HG02610 (cell line): ENCODE measurements at regions not wholly inside any gene's neighbourhood (a gene's known extent, or its start where the extent isn't known, plus 50 kb on each side); places are given as distances from the start of the nearest gene placed in this dataset.
"Not testable (repeated sequence)": the region's sequence is repeated elsewhere in the genome, so short reads cannot be mapped to it uniquely, and the experiment has no call there.

Experiments
- ATAC-seq: cut with Tn5 transposase; IDR thresholded peaks from one replicate; pipeline ENCODE4 v1.9.1; 2021; ENCODE audit warnings: mild to moderate bottlenecking, moderate library complexity; ENCODE audit not compliant: unreplicated experiment

DNA sequence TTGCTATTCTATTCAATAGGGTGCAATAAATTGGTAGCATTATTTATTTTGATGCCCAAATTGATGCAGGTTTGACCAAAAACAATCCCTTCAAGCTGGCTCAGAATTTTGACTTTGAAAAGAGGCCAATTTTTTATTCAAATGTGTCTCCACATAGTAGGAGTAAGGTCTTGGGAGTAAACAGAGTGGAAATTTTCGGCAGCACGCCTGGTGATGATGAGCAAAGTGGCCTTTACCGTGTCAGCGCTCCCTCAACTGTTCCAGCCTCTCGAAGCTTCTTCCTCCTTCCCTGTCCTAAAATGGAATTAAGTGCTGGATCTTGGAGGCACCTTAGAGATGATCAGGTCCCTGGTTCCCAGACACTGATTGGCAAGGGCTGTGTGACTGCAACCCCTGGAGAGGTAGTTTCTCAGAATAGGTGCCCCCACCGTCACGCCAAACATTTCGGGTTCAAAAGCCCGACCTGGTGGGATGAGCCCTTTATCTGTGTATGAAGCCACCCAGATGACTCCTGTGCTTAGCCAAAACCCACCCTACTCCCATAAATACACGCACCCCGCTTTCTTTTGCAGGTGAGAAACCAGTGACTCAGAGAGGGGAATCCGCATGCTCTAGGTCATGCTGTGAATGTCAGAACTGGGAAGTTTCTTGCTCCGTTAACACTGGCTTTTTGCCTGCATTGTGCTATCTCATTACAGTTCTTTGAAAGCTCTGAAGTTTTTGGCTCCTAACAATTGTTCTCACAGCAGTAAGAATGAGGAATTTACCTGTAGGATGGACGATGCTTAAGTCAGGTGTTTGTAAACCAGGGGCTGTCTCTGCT is 89.1 kb downstream of the CRYGS start:
- ATAC-seq, result no peak

DNA sequence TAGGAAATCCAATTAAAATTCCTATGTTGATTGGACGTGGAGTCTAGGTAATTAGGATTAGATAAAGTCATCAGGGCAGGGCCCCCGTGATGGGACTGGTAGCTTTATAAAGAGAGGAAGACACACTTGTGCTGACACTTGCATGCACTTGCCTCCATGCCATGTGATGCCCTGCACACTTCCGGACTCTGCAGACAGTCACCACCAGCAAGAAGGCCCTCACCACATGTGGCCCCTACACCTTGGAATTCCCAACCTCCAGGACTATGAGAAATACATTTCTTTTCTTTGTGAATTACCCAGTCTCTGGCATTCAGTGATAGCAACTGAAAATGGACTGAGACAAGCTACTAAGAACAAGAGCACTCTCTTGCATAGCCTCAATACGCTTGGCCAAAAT is 90.6 kb downstream of the CRYGS start:
- no peak for ATAC-seq

DNA sequence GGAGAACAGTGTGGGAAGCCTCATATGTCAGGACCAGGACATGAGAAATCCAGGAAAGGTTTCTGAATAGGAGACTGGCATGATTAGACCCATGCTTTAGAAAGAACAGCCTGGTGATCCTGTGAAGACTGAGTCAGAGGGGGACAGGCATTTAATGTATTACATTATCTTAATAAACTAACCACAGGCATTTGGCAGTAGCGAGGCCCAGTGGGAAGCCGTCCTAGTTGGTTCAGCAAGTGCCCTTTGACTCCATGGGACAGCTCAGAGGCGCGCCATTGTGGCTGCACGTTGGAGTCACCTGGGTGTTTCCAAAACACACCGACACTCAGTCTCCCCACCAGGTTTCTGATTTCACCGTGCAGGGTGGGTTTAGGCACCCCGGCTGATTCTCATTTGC is 90.5 kb upstream of the DGKG start:
- no peak for ATAC-seq

DNA sequence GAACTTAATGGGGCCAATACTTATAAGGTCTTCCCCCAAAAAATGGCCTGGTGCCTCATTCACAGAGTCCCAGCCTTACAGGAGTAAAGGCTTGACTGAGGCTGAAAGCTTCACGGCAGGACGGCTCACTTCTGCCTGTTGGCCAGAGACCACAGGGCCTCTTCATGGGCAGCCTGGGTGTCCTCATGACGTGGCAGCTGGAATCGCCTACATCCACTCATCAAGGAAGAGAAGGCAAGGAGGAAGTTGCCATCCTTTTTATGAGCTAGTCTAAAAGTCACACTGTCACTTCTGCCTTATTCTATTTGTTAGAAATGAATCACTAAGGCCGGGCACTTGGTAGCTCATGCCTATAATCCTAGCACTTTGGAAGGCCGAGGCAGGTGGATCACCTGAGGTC is 89.3 kb upstream of the DGKG start:
- ATAC-seq, result no peak

DNA sequence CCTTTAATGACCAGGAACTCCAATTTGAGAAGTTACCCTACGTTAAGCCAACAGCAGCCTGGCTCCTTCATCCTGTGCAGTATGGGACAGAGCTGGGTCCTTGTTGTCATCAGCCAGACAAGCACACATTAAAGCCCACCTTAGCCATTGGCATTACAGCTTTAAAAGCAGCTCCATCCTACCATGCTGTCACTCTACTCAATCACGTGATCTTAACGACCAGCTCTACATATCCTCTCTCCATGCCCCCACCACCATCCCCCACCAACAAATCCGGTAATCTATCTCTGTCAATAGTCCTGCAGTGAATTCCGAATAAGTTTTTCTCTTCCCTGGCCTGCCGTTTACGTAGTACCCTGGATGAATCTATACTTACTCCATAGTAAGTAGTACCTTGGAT is 82.9 kb upstream of the DGKG start:
- no peak for ATAC-seq

DNA sequence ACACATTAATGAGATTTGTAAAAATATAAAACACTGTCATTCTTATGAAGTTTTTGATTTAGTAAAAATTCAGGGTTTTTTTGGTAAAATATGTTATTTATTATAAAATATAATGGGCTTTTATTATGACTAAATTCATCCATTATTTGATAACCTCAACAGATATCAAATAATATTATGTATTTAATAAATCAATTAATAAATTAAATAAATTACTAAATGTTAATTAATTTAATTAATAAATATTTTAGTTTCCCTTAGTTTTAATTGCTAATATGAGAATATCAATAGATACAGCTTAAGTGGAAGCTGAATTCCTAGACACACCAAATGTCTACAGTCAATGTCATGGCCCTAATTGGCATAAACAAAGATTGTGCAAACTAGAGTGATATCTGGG is 82.3 kb upstream of the DGKG start:
- no peak for ATAC-seq

DNA sequence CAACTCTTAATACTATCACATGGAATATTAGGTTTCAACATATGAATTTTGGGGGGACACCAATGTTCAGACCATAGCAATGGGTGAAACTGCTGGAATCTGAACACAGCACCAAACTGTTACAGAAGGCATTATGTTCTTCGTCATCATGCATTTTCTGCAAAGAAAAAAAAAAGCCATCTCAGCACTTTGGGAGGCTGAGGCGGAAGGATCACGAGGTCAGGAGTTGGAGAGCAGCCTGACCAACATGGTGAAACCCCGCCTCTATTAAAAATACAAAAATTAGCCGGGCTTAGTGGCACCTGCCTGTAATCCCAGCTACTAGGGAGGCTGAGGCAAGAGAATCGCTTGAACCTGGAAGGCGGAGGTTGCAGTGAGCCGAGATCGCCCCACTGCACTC is 80.9 kb upstream of the DGKG start:
- not testable (repeated sequence) for ATAC-seq

DNA sequence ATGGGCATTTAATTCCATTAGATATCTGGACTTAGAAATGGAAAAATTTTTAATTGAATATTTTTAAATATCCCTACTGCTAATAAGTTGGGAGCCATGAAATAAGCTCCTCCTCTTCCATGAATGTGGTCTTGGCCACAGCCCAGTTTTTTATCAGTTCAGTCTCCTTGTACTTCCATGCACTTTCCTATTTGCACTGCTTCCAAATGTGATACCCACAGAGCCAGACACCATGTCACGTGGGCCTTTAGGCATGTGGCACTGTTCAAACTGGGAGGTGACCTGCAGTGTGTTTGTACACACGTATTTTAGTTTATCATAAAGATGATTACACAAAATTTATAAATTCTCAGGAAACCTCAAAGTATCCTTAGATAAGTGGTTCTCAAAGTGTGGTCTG is 80.1 kb upstream of the DGKG start:
- ATAC-seq, result no peak

DNA sequence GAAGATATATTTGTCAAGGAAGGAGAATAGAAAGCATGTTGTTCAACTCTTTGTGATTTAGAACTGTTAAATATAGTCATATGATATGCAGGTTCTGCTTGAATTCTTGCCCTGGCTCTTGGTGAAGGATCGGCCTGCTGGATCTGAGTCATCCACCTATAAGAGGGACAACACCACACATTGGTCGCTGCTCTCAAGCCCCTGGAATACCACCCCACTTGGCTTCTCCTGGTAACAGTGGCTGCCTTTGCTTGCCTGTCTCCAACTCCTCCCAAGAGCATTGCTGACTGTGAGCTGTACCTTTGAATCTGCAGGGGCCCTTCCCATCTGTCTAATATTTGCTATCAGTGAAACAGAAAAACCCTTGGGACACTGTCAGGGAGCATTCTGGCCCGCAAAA is 78.9 kb upstream of the DGKG start:
- no peak for ATAC-seq

DNA sequence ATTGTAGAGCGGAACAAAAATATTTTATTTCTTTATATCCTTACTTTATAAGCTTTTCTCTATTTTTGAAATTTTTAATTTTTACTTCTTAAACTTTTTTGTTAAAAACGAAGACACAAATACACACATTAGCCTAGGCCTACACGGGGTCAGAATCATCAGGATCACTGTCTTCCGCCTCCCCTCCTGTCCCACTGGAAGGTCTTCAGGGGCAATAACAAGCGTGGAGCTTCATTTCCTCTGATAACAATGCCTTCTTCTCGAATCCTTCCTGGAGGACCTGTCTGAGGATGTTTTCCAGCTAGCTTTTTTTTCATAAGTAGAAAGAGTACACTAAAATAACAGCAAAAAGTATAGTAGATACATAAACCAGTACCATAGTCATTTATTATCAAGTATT is 77.7 kb upstream of the DGKG start:
- no peak for ATAC-seq

DNA sequence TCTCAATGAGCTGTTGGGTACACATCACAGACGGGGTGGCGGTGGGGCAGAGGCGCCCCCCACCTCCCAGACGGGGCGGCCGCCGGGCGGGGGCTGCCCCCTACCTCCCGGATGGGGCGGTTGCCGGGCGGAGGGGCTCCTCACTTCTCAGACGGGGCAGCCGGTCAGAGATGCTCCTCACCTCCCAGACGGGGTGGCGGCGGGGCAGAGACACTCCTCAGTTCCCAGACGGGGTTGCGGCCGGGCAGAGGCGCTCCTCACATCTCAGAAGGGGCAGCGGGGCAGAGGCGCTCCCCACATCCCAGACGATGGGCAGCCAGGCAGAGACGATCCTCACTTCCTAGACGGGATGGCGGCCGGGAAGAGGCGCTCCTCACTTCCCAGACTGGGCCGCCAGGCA is 73.3 kb upstream of the DGKG start:
- not testable (repeated sequence) for ATAC-seq

DNA sequence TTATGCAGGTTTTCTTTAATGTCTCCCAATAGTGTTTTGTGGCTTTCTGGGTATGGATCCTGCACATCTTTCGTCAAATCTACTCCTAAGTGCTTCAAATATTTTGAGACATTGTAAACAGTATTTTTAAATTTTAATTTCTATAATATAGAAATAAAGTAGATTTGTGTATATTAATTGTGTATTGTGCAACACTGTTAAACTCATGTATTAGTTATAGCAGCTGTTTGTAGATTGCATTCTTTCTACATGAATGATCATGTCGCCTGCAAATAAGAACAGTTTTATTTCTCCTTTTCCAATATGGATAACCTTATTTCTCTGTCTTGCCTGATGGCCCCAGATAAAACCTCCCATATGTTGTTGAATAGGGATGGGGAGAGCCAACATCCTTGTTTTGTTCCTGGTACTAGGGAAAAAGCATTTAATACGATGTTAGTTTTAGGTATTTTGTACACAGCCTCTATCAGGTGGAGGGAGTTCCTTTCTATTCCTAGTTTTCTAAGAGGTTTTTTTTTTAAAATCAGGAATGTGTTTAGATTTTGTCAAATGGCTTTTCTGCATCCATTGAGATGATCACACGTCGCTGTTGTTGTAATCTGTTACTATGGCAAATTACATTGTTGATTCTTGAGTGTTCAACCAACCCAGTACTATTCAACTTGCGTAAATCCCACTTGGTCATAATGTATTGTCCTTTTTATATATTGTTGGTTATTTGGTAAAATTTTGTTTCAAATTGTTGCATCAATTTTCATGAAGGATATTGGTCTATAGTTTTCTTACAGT is 71.1 kb upstream of the DGKG start:
- no peak for ATAC-seq

DNA sequence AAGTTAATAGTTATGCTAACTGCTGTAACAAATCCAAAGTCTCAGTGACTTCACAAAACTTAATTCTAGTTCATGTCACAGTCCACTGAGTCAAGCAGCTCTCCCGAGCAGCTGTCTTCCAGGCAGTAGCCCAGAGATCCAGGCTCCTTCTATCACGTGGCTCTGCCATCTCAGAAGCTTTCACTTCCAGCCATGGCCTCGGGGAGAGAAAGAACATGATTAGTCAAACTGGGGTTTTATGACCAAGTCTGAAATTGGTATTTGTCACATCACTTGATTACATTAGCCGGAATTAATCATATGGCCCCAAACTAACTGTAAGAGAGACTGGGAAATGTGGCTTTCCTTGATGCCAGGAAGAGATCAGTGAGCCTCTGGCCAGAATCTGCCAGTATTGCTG is 70.2 kb upstream of the DGKG start:
- peak; percentile 58 for ATAC-seq

DNA sequence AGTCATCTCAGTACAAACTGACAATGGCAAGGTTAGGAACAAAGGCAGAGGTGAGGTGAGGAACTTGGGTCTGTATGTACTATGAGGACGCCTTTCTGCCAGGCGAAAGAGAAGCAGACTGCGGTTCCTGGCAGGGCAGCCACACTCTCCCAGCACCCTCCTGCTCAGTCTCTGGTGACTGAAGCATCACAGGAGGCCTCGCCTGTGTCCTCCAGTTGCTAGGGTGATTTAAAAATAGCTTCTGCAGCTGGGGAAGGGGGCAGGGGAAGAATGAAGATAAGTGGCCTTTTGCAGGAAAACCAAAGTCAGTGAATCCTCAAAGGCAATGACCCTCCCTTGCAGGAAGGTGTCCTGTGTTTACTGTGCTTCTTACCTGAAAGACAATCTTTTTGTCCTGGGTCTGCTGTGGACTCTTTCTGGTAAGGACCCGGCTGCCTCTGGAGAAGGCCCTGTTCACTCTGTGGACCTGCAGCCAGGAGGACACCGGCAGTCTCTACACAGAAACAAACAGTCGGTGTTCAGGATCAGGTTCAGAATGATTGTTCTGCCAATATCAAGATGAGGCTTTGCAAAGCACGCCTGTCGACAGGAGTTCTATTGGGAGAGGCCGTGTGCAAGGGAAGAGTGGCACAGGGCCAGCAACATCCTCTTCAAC is 65.7 kb upstream of the DGKG start:
- ATAC-seq, result no peak

DNA sequence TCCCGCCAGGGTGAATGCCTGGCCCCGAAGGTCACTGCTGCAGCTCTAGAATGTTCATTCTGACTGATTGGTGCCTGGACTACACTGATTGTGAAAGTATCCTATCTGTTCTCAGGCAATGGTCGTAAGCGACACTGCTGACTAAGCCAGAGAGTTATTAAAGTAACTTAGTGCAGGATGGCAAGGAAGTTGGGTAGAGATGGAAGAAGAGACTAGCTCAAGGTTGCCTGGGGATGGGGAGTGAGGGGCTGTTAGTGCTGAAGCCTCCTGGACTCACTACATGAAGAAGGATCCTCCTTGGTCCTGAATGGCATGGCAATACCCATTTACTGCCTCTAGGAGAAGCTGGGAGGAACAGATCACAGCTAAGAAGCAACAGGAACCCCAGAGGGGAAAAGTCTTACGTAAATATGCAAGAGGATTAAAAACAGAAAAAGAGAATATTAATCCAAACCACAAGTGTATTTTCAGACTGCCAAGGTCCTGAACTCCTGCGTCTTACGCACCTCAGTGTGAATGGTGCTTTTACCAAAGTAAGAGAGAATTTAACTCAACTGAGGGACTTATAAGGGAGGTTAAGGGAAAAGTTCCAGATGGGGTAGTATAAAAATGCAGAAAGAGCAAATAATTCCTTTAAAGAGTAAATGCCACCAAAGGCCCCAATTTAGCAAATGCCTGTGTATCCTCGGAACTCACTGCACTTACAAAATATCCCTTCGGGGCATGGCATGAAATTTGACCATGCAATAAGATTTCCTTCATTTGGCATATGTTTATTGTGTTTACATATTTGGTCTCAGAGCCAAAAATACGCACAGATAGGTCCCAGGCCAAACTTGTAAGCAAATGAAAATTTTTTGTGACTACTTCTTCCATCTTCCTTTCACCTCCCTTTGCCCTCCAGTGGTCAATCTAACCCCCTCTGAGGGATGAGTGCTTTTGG is 64.0 kb upstream of the DGKG start:
- ATAC-seq, result no peak

DNA sequence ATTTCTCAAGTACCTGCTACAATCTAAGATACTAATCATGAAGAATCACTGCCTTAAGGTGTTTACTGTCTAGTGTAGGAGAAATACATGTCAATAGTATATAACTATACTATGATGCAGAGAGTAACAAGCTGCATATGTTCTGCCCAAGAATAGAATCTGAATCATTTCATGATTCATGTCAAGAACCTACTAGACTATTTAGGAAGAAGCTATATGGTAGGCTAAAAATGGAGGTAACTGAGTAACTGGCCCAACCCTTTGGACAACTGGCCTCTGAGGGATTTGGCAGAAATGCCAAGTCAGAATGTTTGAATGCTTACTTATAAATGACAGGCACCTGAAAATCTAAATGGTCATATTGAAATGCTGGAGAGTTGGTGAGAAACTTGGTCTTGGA is 59.9 kb upstream of the DGKG start:
- ATAC-seq, result no peak

DNA sequence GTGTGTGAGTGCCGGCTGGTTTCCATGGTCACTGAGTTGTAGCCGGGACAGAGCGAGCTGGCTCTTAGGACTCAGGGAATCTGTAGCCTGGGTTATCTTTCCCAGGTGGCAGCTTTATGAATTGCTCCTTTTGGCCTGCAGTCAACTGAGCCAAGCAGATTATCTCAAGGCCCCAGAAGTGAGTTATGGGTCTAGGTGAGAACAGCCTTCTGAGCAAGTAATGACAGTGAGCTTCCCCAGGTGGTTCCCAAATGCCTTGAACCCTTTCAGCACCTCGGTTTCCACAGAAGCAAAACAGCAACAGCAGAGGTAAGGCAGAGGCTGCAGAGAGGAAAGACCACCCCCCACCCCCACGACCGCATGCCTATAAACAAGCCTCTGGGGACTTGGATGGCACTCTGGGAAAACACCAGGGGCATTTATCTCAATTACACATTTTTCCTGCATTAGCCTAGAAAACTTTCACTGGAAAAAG is 56.7 kb upstream of the DGKG start:
- no peak for ATAC-seq

DNA sequence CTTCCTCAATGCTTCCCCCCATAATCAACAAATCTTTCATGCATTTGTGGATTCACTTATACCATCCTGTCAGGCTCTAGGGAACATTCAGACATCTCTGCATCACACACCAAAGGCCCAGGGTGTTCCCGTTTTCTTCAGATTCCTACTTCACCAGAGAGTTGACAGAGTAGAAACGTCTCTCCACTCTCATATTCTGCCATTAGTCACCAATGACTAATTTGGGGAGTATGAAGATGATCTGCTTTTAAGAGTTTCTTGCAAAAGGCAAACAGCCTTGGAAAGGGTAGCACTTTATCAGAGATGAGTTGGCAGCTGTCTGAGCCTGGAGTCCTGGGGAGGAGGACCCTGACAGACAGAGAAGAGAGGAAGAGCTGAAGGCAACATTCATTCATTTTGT is 55.8 kb upstream of the DGKG start:
- no peak for ATAC-seq

DNA sequence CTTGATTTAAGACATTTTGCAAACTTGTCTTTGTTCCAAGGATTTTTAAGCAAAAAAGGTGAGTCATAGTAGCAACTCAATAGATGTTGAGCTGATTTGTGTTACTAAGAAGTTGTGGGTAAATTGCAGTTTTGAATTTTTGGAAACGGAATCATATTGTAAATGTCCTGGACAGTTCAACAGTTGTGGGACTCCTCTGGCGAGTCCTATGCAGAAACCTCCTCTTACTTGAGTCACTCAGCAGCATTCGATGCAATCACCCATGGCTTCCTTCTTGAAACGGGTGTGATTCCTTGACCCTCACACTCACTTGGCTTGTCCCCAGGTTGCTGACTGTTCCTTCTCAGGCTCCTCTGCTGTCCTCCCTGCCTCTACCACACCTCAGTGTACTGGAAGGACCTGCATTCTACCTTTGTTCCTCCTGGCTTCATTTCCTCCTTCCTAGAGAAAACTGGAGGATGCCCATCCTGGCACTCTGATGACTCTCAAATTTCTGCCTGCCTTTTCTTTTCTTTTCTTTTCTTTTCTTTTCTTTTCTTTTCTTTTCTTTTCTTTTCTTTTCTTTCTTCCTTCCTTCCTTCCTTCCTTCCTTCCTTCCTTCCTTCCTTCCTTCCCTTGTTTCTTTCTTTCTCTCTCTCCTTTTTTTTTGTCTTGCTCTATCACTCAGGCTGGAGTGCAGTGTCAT is 52.8 kb upstream of the DGKG start:
- no peak for ATAC-seq
